ENCODE measurements at regions not wholly inside any gene's neighbourhood (a gene's known extent, or its start where the extent isn't known, plus 50 kb on each side); places are given as distances from the start of the nearest gene placed in this dataset.

- H3K36me3 ChIP-seq (ENCODE audit: control insufficient read depth, insufficient read depth, low read length) = no peaks in the 10 kb centered on the region
- H3K9me3 ChIP-seq (ENCODE audit: control insufficient read depth, low read length) = no peaks in the 10 kb centered on the region
- H3K27me3 ChIP-seq (ENCODE audit: control insufficient read depth, insufficient read depth, low read length) = no peaks in the 10 kb centered on the region
- no peak overlapping the region for H3K9ac ChIP-seq
- H3K4me2 ChIP-seq (ENCODE audit: low read length) = no peak overlapping the region
- no peaks in the 10 kb centered on the region for H3K4me1 ChIP-seq
- H3K4me3 ChIP-seq (ENCODE audit: low read depth, low read length) = no peak overlapping the region
- H3K79me2 ChIP-seq = no peaks in the 10 kb centered on the region
- TF ChIP-seq, protein P1, sequence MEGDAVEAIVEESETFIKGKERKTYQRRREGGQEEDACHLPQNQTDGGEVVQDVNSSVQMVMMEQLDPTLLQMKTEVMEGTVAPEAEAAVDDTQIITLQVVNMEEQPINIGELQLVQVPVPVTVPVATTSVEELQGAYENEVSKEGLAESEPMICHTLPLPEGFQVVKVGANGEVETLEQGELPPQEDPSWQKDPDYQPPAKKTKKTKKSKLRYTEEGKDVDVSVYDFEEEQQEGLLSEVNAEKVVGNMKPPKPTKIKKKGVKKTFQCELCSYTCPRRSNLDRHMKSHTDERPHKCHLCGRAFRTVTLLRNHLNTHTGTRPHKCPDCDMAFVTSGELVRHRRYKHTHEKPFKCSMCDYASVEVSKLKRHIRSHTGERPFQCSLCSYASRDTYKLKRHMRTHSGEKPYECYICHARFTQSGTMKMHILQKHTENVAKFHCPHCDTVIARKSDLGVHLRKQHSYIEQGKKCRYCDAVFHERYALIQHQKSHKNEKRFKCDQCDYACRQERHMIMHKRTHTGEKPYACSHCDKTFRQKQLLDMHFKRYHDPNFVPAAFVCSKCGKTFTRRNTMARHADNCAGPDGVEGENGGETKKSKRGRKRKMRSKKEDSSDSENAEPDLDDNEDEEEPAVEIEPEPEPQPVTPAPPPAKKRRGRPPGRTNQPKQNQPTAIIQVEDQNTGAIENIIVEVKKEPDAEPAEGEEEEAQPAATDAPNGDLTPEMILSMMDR (IDR thresholded peaks at IDR 0.05) = no peak
- no peak overlapping the region for H2AFZ ChIP-seq
- no peak overlapping the region for H3K27ac ChIP-seq
Measured at GRCh38 chr9:22528485-22528884, 81.9 kb downstream of the DMRTA1 start.

DNA sequence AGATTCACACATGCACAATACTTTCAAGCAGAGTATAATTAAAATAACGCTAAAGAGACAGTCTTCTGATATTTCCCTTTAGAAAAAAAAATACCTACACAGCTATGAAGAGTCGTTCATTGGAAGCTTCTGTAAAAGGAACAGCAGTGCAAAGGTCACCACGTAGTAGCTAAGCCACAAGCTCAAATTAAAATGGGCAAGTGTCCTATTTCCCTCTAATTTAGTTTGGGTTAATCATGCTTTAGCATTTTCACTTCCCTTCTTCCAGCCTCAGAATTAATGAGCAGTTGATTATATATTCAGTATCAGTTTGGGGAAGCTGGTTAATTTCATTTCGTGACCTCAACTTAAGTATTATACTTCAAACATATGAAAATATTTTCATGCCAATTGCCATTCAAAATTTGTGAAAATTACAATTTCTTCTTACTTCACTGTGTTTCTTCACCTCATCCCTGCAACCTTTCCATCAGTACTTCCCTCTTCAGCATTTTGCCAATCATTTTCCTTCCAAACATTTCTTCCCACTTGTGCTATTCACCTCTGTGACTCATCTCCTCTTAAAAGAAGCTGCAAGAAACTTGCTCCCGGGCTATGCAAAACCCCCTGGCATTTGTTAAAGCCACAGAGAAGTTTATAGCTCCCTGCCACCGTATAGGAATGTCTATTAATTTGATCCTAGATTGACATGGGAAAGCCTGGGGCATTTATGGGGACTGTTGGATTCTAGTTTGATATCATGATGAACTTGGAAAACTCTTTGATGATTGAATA, 83.0 kb downstream of the DMRTA1 start:
- Histone ChIP-seq H3K27me3 (ENCODE audit: control insufficient read depth, insufficient read depth, low read length) (no peaks in the 10 kb centered on the region), H3K36me3 (ENCODE audit: control insufficient read depth, insufficient read depth, low read length) (no peaks in the 10 kb centered on the region)
- TF ChIP-seq, protein P1 (IDR thresholded peaks at IDR 0.05) = no peak

GRCh38 chr9:22535780-22536179, 89.2 kb downstream of the DMRTA1 start:
- Histone ChIP-seq H2AFZ (no peak overlapping the region), H3K4me2 (ENCODE audit: low read length) (no peak overlapping the region), H3K9ac (no peak overlapping the region), H3K27ac (no peak overlapping the region), H3K9me3 (ENCODE audit: control insufficient read depth, low read length) (no peaks in the 10 kb centered on the region), H3K4me3 (ENCODE audit: low read depth, low read length) (no peak overlapping the region), H3K4me1 (no peaks in the 10 kb centered on the region), H3K27me3 (ENCODE audit: control insufficient read depth, insufficient read depth, low read length) (no peaks in the 10 kb centered on the region), H3K36me3 (ENCODE audit: control insufficient read depth, insufficient read depth, low read length) (no peaks in the 10 kb centered on the region), H3K79me2 (no peaks in the 10 kb centered on the region)
- TF ChIP-seq, protein P1 (IDR thresholded peaks at IDR 0.05) = no peak

More for the DNA sequence above, 83.0 kb downstream of the DMRTA1 start:
- Histone ChIP-seq H3K4me2 (ENCODE audit: low read length) (no peak overlapping the region), H3K27ac (no peak overlapping the region), H3K9me3 (ENCODE audit: control insufficient read depth, low read length) (no peaks in the 10 kb centered on the region), H2AFZ (no peak overlapping the region), H3K79me2 (no peaks in the 10 kb centered on the region), H3K9ac (no peak overlapping the region), H3K4me1 (no peaks in the 10 kb centered on the region), H3K4me3 (ENCODE audit: low read depth, low read length) (no peak overlapping the region)

DNA sequence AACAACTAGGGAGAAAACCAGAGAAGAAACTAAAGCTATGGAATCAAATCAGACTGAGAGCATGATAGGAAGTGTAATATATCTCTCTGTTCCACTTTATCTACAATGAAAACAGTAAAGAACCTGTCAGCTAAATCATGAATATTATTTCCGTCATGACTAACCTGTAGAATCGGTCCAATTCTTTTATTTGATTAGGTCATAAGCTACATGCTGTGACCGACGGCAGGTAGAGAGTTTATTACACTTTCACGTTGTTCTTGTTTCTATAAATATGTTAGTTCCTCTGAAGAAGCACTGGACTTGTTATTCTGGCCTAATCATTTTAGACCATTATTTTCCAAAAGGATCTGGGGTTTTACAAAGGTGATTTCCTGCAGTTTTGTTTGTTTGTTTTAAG, 91.1 kb downstream of the DMRTA1 start:
- TF ChIP-seq, protein P1 (IDR thresholded peaks at IDR 0.05) = no peak
- Histone ChIP-seq H3K9me3 (ENCODE audit: control insufficient read depth, low read length) (no peaks in the 10 kb centered on the region), H2AFZ (no peak overlapping the region), H3K36me3 (ENCODE audit: control insufficient read depth, insufficient read depth, low read length) (no peaks in the 10 kb centered on the region), H3K4me1 (no peaks in the 10 kb centered on the region), H3K27ac (no peak overlapping the region), H3K79me2 (no peaks in the 10 kb centered on the region), H3K27me3 (ENCODE audit: control insufficient read depth, insufficient read depth, low read length) (no peaks in the 10 kb centered on the region), H3K9ac (no peak overlapping the region), H3K4me3 (ENCODE audit: low read depth, low read length) (no peak overlapping the region), H3K4me2 (ENCODE audit: low read length) (no peak overlapping the region)

- Histone ChIP-seq H3K79me2 (no peaks in the 10 kb centered on the region), H3K36me3 (ENCODE audit: control insufficient read depth, insufficient read depth, low read length) (no peaks in the 10 kb centered on the region), H2AFZ (no peak overlapping the region), H3K4me1 (no peaks in the 10 kb centered on the region), H3K9ac (no peak overlapping the region), H3K4me2 (ENCODE audit: low read length) (no peak overlapping the region), H3K4me3 (ENCODE audit: low read depth, low read length) (no peak overlapping the region), H3K27ac (no peak overlapping the region), H3K27me3 (ENCODE audit: control insufficient read depth, insufficient read depth, low read length) (no peaks in the 10 kb centered on the region), H3K9me3 (ENCODE audit: control insufficient read depth, low read length) (no peaks in the 10 kb centered on the region)
- TF ChIP-seq, protein P1 (IDR thresholded peaks at IDR 0.05) = no peak
Measured at GRCh38 chr9:22548625-22549024, 102.0 kb downstream of the DMRTA1 start.

Measured in parathyroid adenoma (tissue), 2 donors.